KMS-11 (cell line): ENCODE measurements at regions not wholly inside any gene's neighbourhood (a gene's known extent, or its start where the extent isn't known, plus 50 kb on each side); places are given as distances from the start of the nearest gene placed in this dataset.

Experiments
- H2AFZ ChIP-seq: fragments of 200-600 bp; sonication (generic); 2 replicates; pipeline ENCODE4 v1.6.1; 2016; ENCODE audit warnings: antibody characterized with exemption, mixed run types, low read depth
- H3K27ac ChIP-seq: fragments of 200-600 bp; sonication (generic); 2 replicates; pipeline ENCODE4 v1.6.1; 2016; ENCODE audit warnings: mild to moderate bottlenecking, mixed run types
- H3K27me3 ChIP-seq: fragments of 200-600 bp; sonication (generic); 2 replicates; pipeline ENCODE4 v1.6.1; 2017; ENCODE audit warnings: mild to moderate bottlenecking, low read depth, mixed run types, moderate library complexity; ENCODE audit not compliant: insufficient read depth
- H3K36me3 ChIP-seq: fragments of 200-600 bp; sonication (generic); 2 replicates; pipeline ENCODE4 v1.6.1; 2017; ENCODE audit warnings: mild to moderate bottlenecking, mixed run types; ENCODE audit not compliant: insufficient read depth
- H3K4me1 ChIP-seq: fragments of 200-600 bp; sonication (generic); 2 replicates; pipeline ENCODE4 v1.6.1; 2016; ENCODE audit warnings: mild to moderate bottlenecking, low read depth, mixed run types; ENCODE audit not compliant: poor library complexity, severe bottlenecking
- H3K4me2 ChIP-seq: fragments of 200-600 bp; sonication (generic); 2 replicates; pipeline ENCODE4 v1.7.0; 2016; ENCODE audit warnings: mild to moderate bottlenecking, mixed run types
- H3K4me3 ChIP-seq: fragments of 200-600 bp; sonication (generic); IDR thresholded peaks from 2 replicates; pipeline ENCODE4 v1.6.1; 2017; ENCODE audit warnings: low read depth, low read length, mixed read lengths; ENCODE audit not compliant: insufficient read depth
- H3K79me2 ChIP-seq: fragments of 200-600 bp; sonication (generic); 2 replicates; pipeline ENCODE4 v1.6.1; 2016; ENCODE audit warnings: low read depth, mixed run types; ENCODE audit not compliant: insufficient read depth
- H3K9ac ChIP-seq: fragments of 200-600 bp; sonication (generic); 2 replicates; pipeline ENCODE4 v1.6.1; 2016; ENCODE audit warnings: mild to moderate bottlenecking, mixed run types
- H4K20me1 ChIP-seq: fragments of 200-600 bp; sonication (generic); 2 replicates; pipeline ENCODE4 v1.6.1; 2016; ENCODE audit warnings: mild to moderate bottlenecking, mixed run types; ENCODE audit not compliant: insufficient read depth
- CTCF ChIP-seq: fragments of 200-600 bp; sonication (generic); conservative IDR thresholded peaks from 2 replicates; pipeline ENCODE4 v1.6.1; 2017; ENCODE audit warnings: low read depth, mild to moderate bottlenecking, antibody characterized with exemption, low read length, moderate library complexity, mixed read lengths

GRCh38 chr2:14018620-14019019, 613.9 kb upstream of the LRATD1 start:
- Histone ChIP-seq H3K27ac (no peak overlapping the region), H3K79me2 (no peaks in the 10 kb centered on the region), H3K36me3 (no peaks in the 10 kb centered on the region), H3K27me3 (no peaks in the 10 kb centered on the region), H3K4me2 (no peak overlapping the region), H3K9ac (no peak overlapping the region), H2AFZ (no peak overlapping the region), H4K20me1 (no peaks in the 10 kb centered on the region), H3K4me3 (no peak overlapping the region), H3K4me1 (no peaks in the 10 kb centered on the region)
- no peak for TF ChIP-seq CTCF

- Histone ChIP-seq H3K9ac (no peak overlapping the region), H3K27me3 (no peaks in the 10 kb centered on the region), H3K36me3 (no peaks in the 10 kb centered on the region), H3K27ac (no peak overlapping the region), H2AFZ (no peak overlapping the region), H3K79me2 (no peaks in the 10 kb centered on the region), H4K20me1 (no peaks in the 10 kb centered on the region), H3K4me1 (no peaks in the 10 kb centered on the region), H3K4me2 (no peak overlapping the region), H3K4me3 (no peak overlapping the region)
- no peak for TF ChIP-seq CTCF
Observed at GRCh38 chr2:14023558-14023957, 609.0 kb upstream of the LRATD1 start.

- H2AFZ ChIP-seq = no peak overlapping the region
- H3K27me3 ChIP-seq = no peaks in the 10 kb centered on the region
- no peaks in the 10 kb centered on the region for H3K4me1 ChIP-seq
- no peak overlapping the region for H3K27ac ChIP-seq
- H4K20me1 ChIP-seq = no peaks in the 10 kb centered on the region
- H3K79me2 ChIP-seq = no peaks in the 10 kb centered on the region
- TF ChIP-seq CTCF = no peak
- H3K4me3 ChIP-seq = no peak overlapping the region
- no peaks in the 10 kb centered on the region for H3K36me3 ChIP-seq
- H3K9ac ChIP-seq = no peak overlapping the region
- H3K4me2 ChIP-seq = no peak overlapping the region
Observed at GRCh38 chr2:14039134-14039533, 593.4 kb upstream of the LRATD1 start.

GRCh38 chr2:14047491-14047890, 585.0 kb upstream of the LRATD1 start:
- H4K20me1 ChIP-seq = no peaks in the 10 kb centered on the region
- H2AFZ ChIP-seq = no peak overlapping the region
- H3K4me2 ChIP-seq = no peak overlapping the region
- no peak overlapping the region for H3K4me3 ChIP-seq
- no peaks in the 10 kb centered on the region for H3K36me3 ChIP-seq
- no peaks in the 10 kb centered on the region for H3K4me1 ChIP-seq
- H3K27me3 ChIP-seq = no peaks in the 10 kb centered on the region
- H3K79me2 ChIP-seq = no peaks in the 10 kb centered on the region
- TF ChIP-seq CTCF = no peak
- H3K27ac ChIP-seq = no peak overlapping the region
- no peak overlapping the region for H3K9ac ChIP-seq

- no peaks in the 10 kb centered on the region for H3K27me3 ChIP-seq
- no peak overlapping the region for H3K27ac ChIP-seq
- H4K20me1 ChIP-seq = no peaks in the 10 kb centered on the region
- H3K4me2 ChIP-seq = no peak overlapping the region
- no peaks in the 10 kb centered on the region for H3K36me3 ChIP-seq
- no peaks in the 10 kb centered on the region for H3K79me2 ChIP-seq
- TF ChIP-seq CTCF = no peak
- no peaks in the 10 kb centered on the region for H3K4me1 ChIP-seq
- H2AFZ ChIP-seq = no peak overlapping the region
- H3K9ac ChIP-seq = no peak overlapping the region
- H3K4me3 ChIP-seq = no peak overlapping the region
Observed at GRCh38 chr2:14051401-14051800, 581.1 kb upstream of the LRATD1 start.
